ENCODE measurements at regions not wholly inside any gene's neighbourhood (a gene's known extent, or its start where the extent isn't known, plus 50 kb on each side); places are given as distances from the start of the nearest gene placed in this dataset.

DNA sequence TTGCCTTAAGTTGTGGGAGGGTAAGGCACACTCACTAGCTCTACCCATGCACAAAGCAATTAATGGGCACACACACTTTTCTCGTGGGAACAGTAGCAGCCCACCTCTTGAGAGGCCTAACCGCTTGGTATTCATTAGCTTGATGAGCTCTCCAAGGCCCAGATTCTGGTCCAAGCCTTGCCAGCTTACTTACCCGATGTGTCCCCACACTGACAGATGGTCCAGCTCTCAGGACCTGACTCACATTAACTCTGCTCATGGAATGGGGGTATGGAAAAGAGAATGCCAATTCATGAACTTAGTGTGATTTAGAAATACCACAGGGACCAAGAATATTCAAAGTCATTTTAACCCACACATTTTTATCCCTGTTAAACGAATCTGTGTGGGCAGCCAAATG, 106.8 kb upstream of the CACHD1 start:
- Histone ChIP-seq H3K27me3 (no peaks in the 10 kb centered on the region), H3K4me3 (no peak overlapping the region), H3K4me1 (no peaks in the 10 kb centered on the region), H3K27ac (no peak overlapping the region), H3K9me3 (no peaks in the 10 kb centered on the region), H3K36me3 (no peaks in the 10 kb centered on the region)
- DNase-seq: no peak
- TF ChIP-seq, protein P1, sequence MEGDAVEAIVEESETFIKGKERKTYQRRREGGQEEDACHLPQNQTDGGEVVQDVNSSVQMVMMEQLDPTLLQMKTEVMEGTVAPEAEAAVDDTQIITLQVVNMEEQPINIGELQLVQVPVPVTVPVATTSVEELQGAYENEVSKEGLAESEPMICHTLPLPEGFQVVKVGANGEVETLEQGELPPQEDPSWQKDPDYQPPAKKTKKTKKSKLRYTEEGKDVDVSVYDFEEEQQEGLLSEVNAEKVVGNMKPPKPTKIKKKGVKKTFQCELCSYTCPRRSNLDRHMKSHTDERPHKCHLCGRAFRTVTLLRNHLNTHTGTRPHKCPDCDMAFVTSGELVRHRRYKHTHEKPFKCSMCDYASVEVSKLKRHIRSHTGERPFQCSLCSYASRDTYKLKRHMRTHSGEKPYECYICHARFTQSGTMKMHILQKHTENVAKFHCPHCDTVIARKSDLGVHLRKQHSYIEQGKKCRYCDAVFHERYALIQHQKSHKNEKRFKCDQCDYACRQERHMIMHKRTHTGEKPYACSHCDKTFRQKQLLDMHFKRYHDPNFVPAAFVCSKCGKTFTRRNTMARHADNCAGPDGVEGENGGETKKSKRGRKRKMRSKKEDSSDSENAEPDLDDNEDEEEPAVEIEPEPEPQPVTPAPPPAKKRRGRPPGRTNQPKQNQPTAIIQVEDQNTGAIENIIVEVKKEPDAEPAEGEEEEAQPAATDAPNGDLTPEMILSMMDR (IDR thresholded peaks at IDR 0.05): no peak
- intact Hi-C loops (cut with DNase I; ENCODE audit: low total_unique reads): no loop called here

DNA sequence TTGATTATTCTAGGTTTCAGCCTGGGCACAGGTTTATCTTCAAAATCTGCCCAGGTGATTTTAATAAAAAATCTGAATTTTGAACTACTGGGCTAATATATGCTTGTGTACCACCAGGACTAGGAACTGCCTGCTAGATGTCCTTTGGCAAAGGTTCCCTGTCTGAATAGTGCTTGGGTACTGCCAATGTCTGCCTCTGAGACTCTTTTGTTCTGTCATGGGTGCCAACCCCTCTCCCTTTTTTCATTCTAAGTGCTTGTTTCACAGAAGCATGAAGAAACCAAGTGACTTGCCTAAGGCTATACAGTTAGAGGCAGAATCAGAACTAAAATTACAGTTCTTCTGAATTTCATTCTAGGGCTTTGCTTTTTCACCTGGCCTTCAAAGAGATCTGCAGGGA, 106.3 kb upstream of the CACHD1 start:
- TF ChIP-seq, protein P1 (IDR thresholded peaks at IDR 0.05): no peak
- Histone ChIP-seq H3K4me1 (no peaks in the 10 kb centered on the region), H3K27me3 (no peaks in the 10 kb centered on the region), H3K4me3 (no peak overlapping the region), H3K27ac (no peak overlapping the region), H3K9me3 (no peaks in the 10 kb centered on the region), H3K36me3 (no peaks in the 10 kb centered on the region)
- DNase-seq: no peak
- intact Hi-C loops (cut with DNase I; ENCODE audit: low total_unique reads): no loop called here

DNA sequence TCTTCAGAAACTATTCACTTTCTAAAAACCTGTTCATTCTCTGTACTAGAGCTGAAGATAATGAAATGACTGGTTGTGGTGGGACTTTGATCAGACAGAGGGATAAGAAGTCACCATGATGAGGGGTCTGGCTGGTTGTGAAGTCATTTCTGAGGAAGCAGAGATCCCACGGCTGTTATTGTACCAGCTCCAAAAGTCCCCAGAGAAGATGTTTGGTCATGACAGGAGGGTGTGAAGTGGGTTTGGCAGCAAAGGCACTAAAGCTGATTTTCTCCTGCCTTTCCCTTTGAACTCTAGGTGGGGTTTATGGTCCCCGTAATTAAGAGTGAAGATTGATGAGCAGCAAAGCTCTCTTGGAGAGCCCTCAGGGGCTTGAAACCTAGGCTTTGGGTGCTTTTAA, 103.1 kb upstream of the CACHD1 start:
- H3K27ac ChIP-seq: no peak overlapping the region
- TF ChIP-seq, protein P1 (IDR thresholded peaks at IDR 0.05): no peak

DNA sequence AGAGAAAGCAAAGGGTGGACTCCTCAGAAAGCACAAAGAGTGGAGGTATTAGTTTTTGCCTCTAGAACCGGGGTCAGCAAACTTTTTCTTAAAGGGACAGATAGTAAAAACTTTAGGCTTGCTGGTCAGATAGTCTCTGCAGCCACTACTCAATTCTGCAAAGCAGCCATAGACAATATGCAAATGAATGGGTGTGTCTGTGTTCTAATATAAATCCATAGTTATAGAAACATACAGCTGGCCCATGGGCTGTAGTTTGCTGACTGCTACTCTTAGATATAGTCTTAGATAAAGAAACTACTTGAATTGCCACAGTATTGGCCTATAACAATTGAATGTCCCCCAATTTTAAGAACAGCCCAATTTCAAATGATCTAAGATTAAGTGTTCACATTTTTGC, 101.6 kb upstream of the CACHD1 start:
- no peaks in the 10 kb centered on the region for H3K36me3 ChIP-seq
- no peak for DNase-seq
- H3K27me3 ChIP-seq: no peaks in the 10 kb centered on the region
- H3K4me1 ChIP-seq: no peaks in the 10 kb centered on the region
- H3K9me3 ChIP-seq: no peaks in the 10 kb centered on the region
- TF ChIP-seq, protein P1 (IDR thresholded peaks at IDR 0.05): no peak
- H3K27ac ChIP-seq: no peak overlapping the region
- H3K4me3 ChIP-seq: no peak overlapping the region
- intact Hi-C loops (cut with DNase I; ENCODE audit: low total_unique reads): no loop called here

More for the DNA sequence above, 103.1 kb upstream of the CACHD1 start:
- Histone ChIP-seq H3K9me3 (no peaks in the 10 kb centered on the region), H3K27me3 (no peaks in the 10 kb centered on the region), H3K4me3 (no peak overlapping the region), H3K36me3 (no peaks in the 10 kb centered on the region), H3K4me1 (no peaks in the 10 kb centered on the region)
- no peak for DNase-seq
- intact Hi-C loops (cut with DNase I; ENCODE audit: low total_unique reads): no loop called here

DNA sequence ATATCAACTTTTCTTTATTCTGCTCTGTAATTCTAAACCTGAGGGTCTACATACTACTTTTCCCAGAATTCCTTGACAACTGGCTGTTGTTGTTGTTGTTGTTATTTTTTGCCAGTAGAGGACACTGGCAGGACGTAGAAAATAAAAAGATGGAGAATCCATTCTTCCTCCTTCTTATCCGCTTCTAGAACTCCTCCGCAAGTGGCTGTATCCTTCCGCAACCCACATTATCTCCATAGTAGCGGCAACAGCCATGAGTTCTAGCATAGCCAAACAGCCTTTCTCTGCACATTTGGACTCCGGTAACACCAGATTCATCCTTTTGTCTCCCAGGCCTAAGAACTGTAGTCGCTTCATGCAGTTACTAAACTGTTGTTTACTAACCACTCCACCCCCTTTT, 91.1 kb upstream of the CACHD1 start:
- TF ChIP-seq, protein P1 (IDR thresholded peaks at IDR 0.05): no peak
- DNase-seq: no peak
- Histone ChIP-seq H3K27me3 (no peaks in the 10 kb centered on the region), H3K4me1 (no peaks in the 10 kb centered on the region), H3K9me3 (peaks cover 0 to 5% (median 0%) of the 10 kb centered on the region in 3 donors), H3K4me3 (no peak overlapping the region), H3K36me3 (no peaks in the 10 kb centered on the region), H3K27ac (no peak overlapping the region)
- intact Hi-C loops (cut with DNase I; ENCODE audit: low total_unique reads): no loop called here

Data from tibial artery (tissue), 4 donors.